ENCODE measurements at regions not wholly inside any gene's neighbourhood (a gene's known extent, or its start where the extent isn't known, plus 50 kb on each side); places are given as distances from the start of the nearest gene placed in this dataset.

GRCh38 chr5:67974054-67974453, 241.5 kb upstream of the PIK3R1 start:
- Histone ChIP-seq H3K4me3 (no peak overlapping the region), H3K27ac (no peak overlapping the region), H3K4me1 (peaks cover 0 to 18% of the 10 kb centered on the region in 2 donors), H3K27me3 (no peaks in the 10 kb centered on the region), H3K9me3 (no peaks in the 10 kb centered on the region), H3K36me3 (no peaks in the 10 kb centered on the region)
- no peak for DNase-seq (ENCODE audit: low spot score)
- no peak for TF ChIP-seq CTCF (IDR thresholded peaks at IDR 0.05)

- Histone ChIP-seq H3K27ac (peak overlapping the region; percentile 44 to 50), H3K9me3 (no peaks in the 10 kb centered on the region), H3K27me3 (no peaks in the 10 kb centered on the region), H3K4me1 (peaks cover 0 to 18% of the 10 kb centered on the region in 2 donors), H3K4me3 (no peak overlapping the region), H3K36me3 (no peaks in the 10 kb centered on the region)
- DNase-seq (ENCODE audit: low spot score), result no peak
- TF ChIP-seq CTCF (IDR thresholded peaks at IDR 0.05), result no peak
Observed at GRCh38 chr5:67971971-67972821, 243.4 kb upstream of the PIK3R1 start.

GRCh38 chr5:67971223-67971830, 244.2 kb upstream of the PIK3R1 start:
- no peak for DNase-seq (ENCODE audit: low spot score)
- TF ChIP-seq CTCF (IDR thresholded peaks at IDR 0.05), result no peak
- Histone ChIP-seq H3K27ac (peak overlapping the region; percentile 44 to 50), H3K27me3 (no peaks in the 10 kb centered on the region), H3K4me3 (no peak overlapping the region), H3K36me3 (no peaks in the 10 kb centered on the region), H3K4me1 (peaks cover 0 to 18% of the 10 kb centered on the region in 2 donors), H3K9me3 (no peaks in the 10 kb centered on the region)

- peaks cover 0 to 18% of the 10 kb centered on the region in 2 donors for H3K4me1 ChIP-seq
Observed at GRCh38 chr5:67969631-67970030, 245.9 kb upstream of the PIK3R1 start.

GRCh38 chr5:67969176-67969575, 246.4 kb upstream of the PIK3R1 start:
- H3K9me3 ChIP-seq, result no peaks in the 10 kb centered on the region
- no peaks in the 10 kb centered on the region for H3K36me3 ChIP-seq
- H3K4me3 ChIP-seq, result no peak overlapping the region
- H3K27ac ChIP-seq, result no peak overlapping the region
- no peak for TF ChIP-seq CTCF (IDR thresholded peaks at IDR 0.05)
- peaks cover 0 to 18% of the 10 kb centered on the region in 2 donors for H3K4me1 ChIP-seq
- no peak for DNase-seq (ENCODE audit: low spot score)
- H3K27me3 ChIP-seq, result no peaks in the 10 kb centered on the region

More at GRCh38 chr5:67969631-67970030, 245.9 kb upstream of the PIK3R1 start:
- no peak for DNase-seq (ENCODE audit: low spot score)
- no peaks in the 10 kb centered on the region for H3K9me3 ChIP-seq
- no peak for TF ChIP-seq CTCF (IDR thresholded peaks at IDR 0.05)
- H3K27me3 ChIP-seq, result no peaks in the 10 kb centered on the region
- no peaks in the 10 kb centered on the region for H3K36me3 ChIP-seq
- no peak overlapping the region for H3K4me3 ChIP-seq
- H3K27ac ChIP-seq, result no peak overlapping the region

All from right atrium auricular region (tissue), 2 donors.